Right kidney (tissue), 1 donor: ENCODE measurements at regions not wholly inside any gene's neighbourhood (a gene's known extent, or its start where the extent isn't known, plus 50 kb on each side); places are given as distances from the start of the nearest gene placed in this dataset.

Experiments used
- DNase-seq: peaks from one replicate; pipeline ENCODE4 v3.0.0-alpha.2; 2016

DNA sequence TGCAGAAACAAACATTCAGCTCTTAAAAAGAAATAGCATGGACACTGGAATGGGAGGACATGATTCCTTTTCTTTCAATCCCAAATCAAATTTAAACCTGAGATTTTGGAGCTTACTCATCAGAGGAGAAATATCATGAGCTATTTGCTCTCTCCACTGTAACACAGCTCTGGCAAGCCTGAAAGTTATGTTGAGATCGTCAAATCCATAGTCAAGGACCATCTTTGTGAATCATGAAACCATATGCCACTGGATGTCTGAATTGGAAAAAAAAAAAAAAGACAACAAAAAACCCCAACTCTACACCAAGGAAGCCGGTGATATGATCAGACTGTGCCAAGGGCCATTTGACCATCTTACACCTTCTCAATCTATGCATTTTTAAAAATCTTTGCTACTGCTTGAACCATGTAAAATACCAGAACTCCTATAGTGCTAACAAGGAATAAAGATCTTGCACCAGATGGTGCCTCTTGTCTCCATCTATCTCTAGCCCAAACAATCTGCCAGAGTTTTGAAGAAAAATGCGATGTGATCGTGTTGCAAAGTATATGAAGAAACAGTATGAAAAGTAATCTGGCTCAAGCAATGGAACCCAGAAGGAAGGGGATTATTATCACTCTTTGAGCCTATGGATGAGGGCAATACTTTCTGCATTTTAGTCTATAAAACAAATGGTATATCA, 138.1 kb upstream of the MEF2C start:
- no peak for DNase-seq

- no peak for DNase-seq
These were observed 133.8 kb upstream of the MEF2C start for GRCh38 chr5:89016741-89017303.

- no peak for DNase-seq
These were observed 132.4 kb upstream of the MEF2C start for GRCh38 chr5:89015409-89015808.

GRCh38 chr5:89011778-89012711, 129.1 kb upstream of the MEF2C start:
- no peak for DNase-seq

DNA sequence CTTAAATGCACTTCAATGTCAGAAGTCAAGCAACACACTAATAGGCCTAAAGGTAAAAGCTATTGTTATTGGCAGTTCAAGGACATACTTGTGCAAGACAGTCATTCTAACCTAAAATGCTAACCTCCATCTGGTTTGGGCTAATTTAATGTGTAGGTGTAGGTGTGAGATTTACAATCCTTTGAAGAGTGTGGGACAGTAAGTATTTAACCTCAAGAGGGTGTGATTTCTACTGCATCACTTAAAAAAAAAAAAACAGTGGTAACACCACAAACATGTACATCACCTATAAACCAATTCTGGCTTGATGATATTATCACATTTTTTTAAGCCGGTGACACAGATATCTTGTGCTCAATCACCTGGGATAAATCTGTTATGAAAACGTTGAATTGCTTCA, 127.5 kb upstream of the MEF2C start:
- DNase-seq: no peak

DNA sequence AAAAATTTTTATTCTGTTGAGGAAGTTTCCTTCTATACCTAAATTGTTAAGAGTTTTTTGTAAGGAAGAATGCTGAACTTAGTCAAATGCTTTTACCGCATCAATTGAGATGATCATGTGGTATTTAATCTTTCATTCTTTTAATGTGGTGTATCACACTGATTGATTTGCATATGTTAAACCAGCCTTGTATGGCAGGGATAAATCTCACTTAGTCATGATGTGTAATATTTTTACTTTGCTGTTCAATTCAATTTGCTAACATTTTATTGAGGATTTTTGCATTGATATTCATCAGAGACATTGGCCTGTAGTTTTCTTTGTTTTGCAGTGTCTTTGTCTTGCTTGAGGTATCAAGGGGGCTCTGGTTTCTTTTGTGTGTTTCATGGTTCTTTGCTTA, 125.3 kb upstream of the MEF2C start:
- DNase-seq: no peak

- no peak for DNase-seq
These were observed 123.0 kb upstream of the MEF2C start for GRCh38 chr5:89005990-89006389.

GRCh38 chr5:89004379-89004778, 121.4 kb upstream of the MEF2C start:
- DNase-seq: no peak

- no peak for DNase-seq
These were observed 120.6 kb upstream of the MEF2C start for GRCh38 chr5:89003563-89004036.

DNA sequence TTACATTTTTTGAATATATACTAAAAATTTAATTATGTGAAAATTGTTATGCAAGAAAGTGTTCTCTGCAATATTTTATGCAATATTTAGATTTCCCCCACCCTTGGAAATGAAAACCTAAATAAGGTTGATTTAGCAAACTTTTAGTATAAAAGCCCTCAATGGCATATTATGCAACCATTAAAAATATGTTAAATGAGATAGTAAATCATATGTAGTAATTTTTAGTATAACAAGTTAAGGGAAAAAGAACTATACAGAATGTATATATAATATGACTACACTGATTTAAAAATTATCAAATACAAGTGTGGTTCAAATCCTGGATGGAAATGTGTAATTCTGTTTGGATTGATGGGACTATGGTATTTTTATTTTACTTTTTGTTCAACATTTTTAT, 116.9 kb upstream of the MEF2C start:
- DNase-seq: no peak

DNA sequence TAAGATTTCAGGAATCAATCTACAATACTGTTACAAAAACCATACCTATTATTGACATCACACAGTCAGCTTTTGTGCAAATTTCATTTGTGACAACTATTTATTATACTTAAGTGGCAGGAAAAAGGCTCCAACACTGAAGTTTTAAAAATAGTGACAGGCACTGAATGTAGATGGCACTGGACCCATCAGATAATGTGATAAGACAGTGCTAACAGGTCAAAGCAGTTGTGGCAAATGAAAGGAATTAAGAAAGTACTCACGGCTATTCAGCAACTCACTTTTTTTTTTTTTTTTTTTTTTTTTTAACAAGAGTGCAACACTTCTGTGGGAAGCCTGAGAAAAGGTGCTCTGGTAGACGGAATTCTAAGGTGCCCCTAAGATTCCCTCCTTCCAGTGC, 115.0 kb upstream of the MEF2C start:
- no peak for DNase-seq

- no peak for DNase-seq
These were observed 101.1 kb upstream of the MEF2C start for GRCh38 chr5:88984040-88984439.

DNA sequence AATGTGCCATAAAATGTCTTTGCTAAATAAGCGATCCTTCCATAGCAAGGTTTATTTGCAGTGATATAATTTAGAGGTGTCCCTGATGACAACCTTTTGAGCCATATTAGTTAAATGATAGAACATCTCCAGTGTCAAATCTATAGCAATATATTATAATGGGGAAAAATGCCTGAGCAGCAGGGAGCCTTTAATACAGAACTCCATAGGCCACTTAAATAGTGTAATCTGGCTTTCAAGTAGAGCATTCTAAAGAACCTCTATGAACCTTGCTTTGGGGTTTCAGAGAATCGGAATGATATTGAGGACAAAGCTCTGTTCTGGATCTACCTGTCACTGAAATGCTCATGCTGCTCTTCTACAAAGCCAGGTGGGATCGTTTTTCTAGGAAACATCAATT, 96.7 kb upstream of the MEF2C start:
- no peak for DNase-seq

- no peak for DNase-seq
These were observed 96.3 kb upstream of the MEF2C start for GRCh38 chr5:88979244-88979643.

GRCh38 chr5:88976914-88977313, 93.9 kb upstream of the MEF2C start:
- no peak for DNase-seq

- DNase-seq: no peak
These were observed 84.9 kb upstream of the MEF2C start for GRCh38 chr5:88967633-88968585.

- DNase-seq: no peak
These were observed 81.8 kb upstream of the MEF2C start for GRCh38 chr5:88964831-88965230.

- no peak for DNase-seq
These were observed 74.0 kb upstream of the MEF2C start for GRCh38 chr5:88957013-88957412.

DNA sequence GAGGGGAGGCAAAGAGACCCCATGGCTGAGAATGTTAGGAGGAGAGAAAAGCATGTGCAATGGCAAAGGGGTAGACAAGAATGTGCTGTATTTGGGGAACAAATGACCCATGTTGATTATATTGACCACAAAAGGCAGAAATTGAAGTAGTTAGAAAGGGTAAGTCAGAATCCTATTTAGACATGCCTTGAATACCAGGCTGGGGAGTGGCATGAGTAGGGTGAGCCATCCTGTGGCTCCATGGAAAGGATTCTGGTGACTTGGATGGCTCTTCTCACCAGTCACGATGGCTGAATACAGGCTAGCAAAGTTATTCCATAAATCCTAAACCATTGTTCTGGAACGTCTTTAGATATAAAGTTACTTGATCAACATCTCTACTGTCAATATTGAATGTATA, 73.4 kb upstream of the MEF2C start:
- DNase-seq: no peak

- no peak for DNase-seq
These were observed 72.4 kb upstream of the MEF2C start for GRCh38 chr5:88955403-88955802.

DNA sequence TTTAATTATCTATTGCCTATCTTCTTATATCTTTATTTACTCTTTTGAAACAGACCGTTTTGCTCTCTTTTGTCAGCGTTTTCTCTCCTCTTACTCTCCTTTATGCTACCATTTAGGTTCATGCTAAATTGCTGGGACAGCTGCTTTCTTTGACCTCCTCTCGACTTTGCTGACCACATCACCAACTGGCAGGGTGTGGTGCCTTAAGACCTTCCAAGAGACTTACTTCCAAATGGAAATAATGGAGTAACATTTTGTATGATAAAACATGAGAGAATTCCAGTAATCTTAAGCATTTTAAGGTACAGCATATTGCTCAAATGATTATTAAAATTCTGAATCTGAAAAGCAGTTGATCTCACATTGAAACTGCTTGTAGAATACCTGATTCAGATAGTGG, 71.5 kb upstream of the MEF2C start:
- no peak for DNase-seq

GRCh38 chr5:88952996-88953643, 70.1 kb upstream of the MEF2C start:
- DNase-seq: no peak
